H9 (cell line): ENCODE measurements at regions not wholly inside any gene's neighbourhood (a gene's known extent, or its start where the extent isn't known, plus 50 kb on each side); places are given as distances from the start of the nearest gene placed in this dataset.

ENCODE experiments used
- DNase-seq: peaks from one replicate; pipeline ENCODE4 v3.0.0-alpha.2; 2017
- H2AFZ ChIP-seq: one replicate; pipeline ENCODE4 v1.6.1; 2013; ENCODE audit warnings: mild to moderate bottlenecking, low read length, control low read depth, moderate library complexity
- H2AK5ac ChIP-seq: 2 replicates; pipeline ENCODE4 v1.6.1; 2013; ENCODE audit warnings: low read length, control low read depth, mixed read lengths; ENCODE audit not compliant: insufficient read length
- H2BK120ac ChIP-seq: one replicate; pipeline ENCODE4 v1.6.1; 2013; ENCODE audit warnings: low read depth, mild to moderate bottlenecking, low read length, control low read depth, inconsistent platforms; ENCODE audit not compliant: poor library complexity, severe bottlenecking
- H2BK12ac ChIP-seq: 2 replicates; pipeline ENCODE4 v1.6.1; 2013; ENCODE audit warnings: low read length, control low read depth, mixed read lengths, low read depth; ENCODE audit not compliant: insufficient read length
- H2BK15ac ChIP-seq: 2 replicates; pipeline ENCODE4 v1.6.1; 2013; ENCODE audit warnings: low read depth, low read length, control low read depth
- H2BK20ac ChIP-seq: one replicate; pipeline ENCODE4 v1.6.1; 2013; ENCODE audit warnings: low read depth, mild to moderate bottlenecking, low read length, control low read depth, inconsistent platforms; ENCODE audit not compliant: poor library complexity, severe bottlenecking
- H2BK5ac ChIP-seq: 2 replicates; pipeline ENCODE4 v1.6.1; 2013; ENCODE audit warnings: low read length, control low read depth, mixed read lengths; ENCODE audit not compliant: insufficient read length
- H3K14ac ChIP-seq: 2 replicates; pipeline ENCODE4 v1.6.1; 2013; ENCODE audit warnings: low read length, control low read depth; ENCODE audit not compliant: insufficient read depth
- H3K18ac ChIP-seq: 2 replicates; pipeline ENCODE4 v1.6.1; 2013; ENCODE audit warnings: low read depth, mild to moderate bottlenecking, mixed read lengths, low read length, control low read depth; ENCODE audit not compliant: insufficient read length
- H3K23ac ChIP-seq: 2 replicates; pipeline ENCODE4 v1.6.1; 2013; ENCODE audit warnings: low read length, control low read depth, mixed read lengths, low read depth; ENCODE audit not compliant: insufficient read length
- H3K23me2 ChIP-seq: 2 replicates; pipeline ENCODE4 v1.6.1; 2013; ENCODE audit warnings: low read depth, mild to moderate bottlenecking, mixed read lengths, low read length, control low read depth; ENCODE audit not compliant: insufficient read length, poor library complexity, severe bottlenecking
- H3K27ac ChIP-seq: 2 replicates; pipeline ENCODE4 v1.5.1; 2013; ENCODE audit warnings: low read length, control low read depth, mixed read lengths, low read depth; ENCODE audit not compliant: insufficient read length
- H3K27me3 ChIP-seq: 2 replicates; pipeline ENCODE4 v1.6.1; 2013; ENCODE audit warnings: low read length, control low read depth, inconsistent platforms; ENCODE audit not compliant: insufficient read depth
- H3K4ac ChIP-seq: 2 replicates; pipeline ENCODE4 v1.6.1; 2013; ENCODE audit warnings: low read depth, mild to moderate bottlenecking, control low read depth, inconsistent platforms, low read length, moderate library complexity
- H3K4me1 ChIP-seq: 2 replicates; pipeline ENCODE4 v1.6.1; 2013; ENCODE audit warnings: low read length, control low read depth, inconsistent platforms; ENCODE audit not compliant: insufficient read depth
- H3K4me2 ChIP-seq: 2 replicates; pipeline ENCODE4 v1.6.1; 2013; ENCODE audit warnings: low read length, control low read depth, mixed read lengths; ENCODE audit not compliant: insufficient read length, insufficient read depth
- H3K56ac ChIP-seq: 2 replicates; pipeline ENCODE4 v1.6.1; 2013; ENCODE audit warnings: low read depth, mild to moderate bottlenecking, mixed read lengths, low read length, control low read depth; ENCODE audit not compliant: insufficient read length
- H3K79me1 ChIP-seq: 2 replicates; pipeline ENCODE4 v1.6.1; 2013; ENCODE audit warnings: low read depth, mild to moderate bottlenecking, moderate library complexity, low read length, control low read depth, inconsistent platforms; ENCODE audit not compliant: insufficient read depth, poor library complexity, severe bottlenecking
- H3K79me2 ChIP-seq: 2 replicates; pipeline ENCODE4 v1.6.1; 2013; ENCODE audit warnings: low read length, control low read depth, inconsistent platforms; ENCODE audit not compliant: insufficient read depth
- H3K9ac ChIP-seq: 2 replicates; pipeline ENCODE4 v1.6.1; 2013; ENCODE audit warnings: low read length, control low read depth, mixed read lengths; ENCODE audit not compliant: insufficient read length; ENCODE audit errors: extremely low read depth
- H3K9me3 ChIP-seq: one replicate; pipeline ENCODE4 v1.6.1; 2013; ENCODE audit warnings: low read depth, low read length, inconsistent platforms; ENCODE audit not compliant: control insufficient read depth
- H3T11ph ChIP-seq: one replicate; pipeline ENCODE4 v1.6.1; 2013; ENCODE audit warnings: mild to moderate bottlenecking, low read length, control low read depth, inconsistent platforms
- H4K20me1 ChIP-seq: one replicate; pipeline ENCODE4 v1.6.1; 2013; ENCODE audit not compliant: control insufficient read depth, insufficient read length, insufficient read depth
- H4K5ac ChIP-seq: 2 replicates; pipeline ENCODE4 v1.6.1; 2013; ENCODE audit warnings: low read depth, mild to moderate bottlenecking, mixed read lengths, low read length, control low read depth; ENCODE audit not compliant: insufficient read length
- H4K8ac ChIP-seq: replicated peaks from 2 replicates; pipeline ENCODE4 v1.6.1; 2013; ENCODE audit warnings: low read length, control low read depth, mixed read lengths, low read depth; ENCODE audit not compliant: insufficient read length
- H4K91ac ChIP-seq: 2 replicates; pipeline ENCODE4 v1.6.1; 2013; ENCODE audit warnings: low read depth, mild to moderate bottlenecking, moderate library complexity, mixed read lengths, low read length, control low read depth; ENCODE audit not compliant: insufficient read length
- H3K27ac Mint-ChIP-seq, 3 experiments: 2 replicates in 2 of 3; 3 replicates in 1 of 3; pipeline ENCODE4 v1.8.0; 2020 to 2021; ENCODE audit warnings: mixed read lengths in 3 of 3, mild to moderate bottlenecking in 1 of 3, moderate library complexity in 1 of 3
- H3K27me3 Mint-ChIP-seq: 2 replicates; pipeline ENCODE4 v1.8.0; 2021; ENCODE audit warnings: low read depth, mild to moderate bottlenecking, moderate library complexity, mixed read lengths
- H3K36me3 Mint-ChIP-seq, 3 experiments: 2 replicates in 2 of 3; 3 replicates in 1 of 3; pipeline ENCODE4 v1.8.0; 2020 to 2021; ENCODE audit warnings: low read depth in 3 of 3, mixed read lengths in 3 of 3; ENCODE audit not compliant: insufficient read depth in 1 of 3
- H3K4me1 Mint-ChIP-seq, 2 experiments: 2 replicates each; pipeline ENCODE4 v1.8.0; 2020; ENCODE audit warnings: mixed read lengths in 2 of 2
- H3K4me3 Mint-ChIP-seq, 2 experiments: 2 replicates in 1 of 2; 3 replicates in 1 of 2; pipeline ENCODE4 v1.8.0; 2020 to 2021; ENCODE audit warnings: mild to moderate bottlenecking in 2 of 2, mixed read lengths in 2 of 2, moderate library complexity in 1 of 2
- H3K9me3 Mint-ChIP-seq, 2 experiments: 2 replicates in 1 of 2; 3 replicates in 1 of 2; pipeline ENCODE4 v1.8.0; 2020; ENCODE audit warnings: mild to moderate bottlenecking in 2 of 2, mixed read lengths in 2 of 2, moderate library complexity in 1 of 2
- WGBS: extraction: QIAGEN DNeasy Blood & Tissue Kit; methylation state at CpG from one replicate; pipeline ENCODE4 v1.1.7; 2013; ENCODE audit warnings: missing lambda C conversion rate, low lambda C conversion rate, mixed read lengths; ENCODE audit not compliant: insufficient read length; ENCODE audit errors: extremely low coverage; 5-methylcytosine and 5-hydroxymethylcytosine counted together
- TF ChIP-seq, protein P1 (sequence below): fragments of 200-600 bp; sonication (generic); conservative IDR thresholded peaks from 3 replicates; pipeline ENCODE4 v1.8.0; 2021; ENCODE audit warnings: antibody characterized with exemption, mild to moderate bottlenecking

DNA sequence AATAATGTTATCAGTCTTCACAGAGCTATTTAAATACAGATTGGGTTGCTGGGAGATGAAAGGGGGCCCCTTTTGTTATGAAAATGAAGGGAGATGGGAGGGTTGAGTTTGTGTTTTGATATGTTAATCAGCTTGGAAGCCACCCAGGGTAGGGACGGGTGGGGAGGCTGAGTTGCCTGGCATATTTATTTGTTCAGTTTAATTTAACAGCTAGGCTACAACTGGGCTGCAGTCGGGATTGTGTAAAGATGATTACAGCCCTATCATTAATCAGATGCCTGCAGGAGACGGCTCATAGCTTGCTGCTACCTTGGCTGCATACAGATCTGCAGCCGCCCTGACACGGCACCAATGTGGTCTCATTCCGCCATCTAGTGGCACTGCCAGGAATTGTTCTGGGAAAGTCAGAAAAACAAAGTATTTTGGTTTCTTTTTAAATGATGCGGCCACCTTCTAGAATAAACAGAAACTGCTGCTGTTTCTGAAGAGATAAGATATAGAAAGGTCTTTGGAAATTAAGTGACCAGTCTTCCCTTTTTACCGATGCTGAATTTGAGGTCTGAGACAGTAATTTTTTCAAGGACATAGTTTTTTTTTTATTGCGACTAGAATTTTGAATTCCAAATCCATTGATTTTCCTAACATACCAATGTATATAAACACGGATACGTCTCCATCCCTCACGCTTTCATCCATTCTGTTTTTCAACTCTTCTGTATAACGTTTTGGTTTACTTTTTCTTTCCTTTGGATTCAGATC lies 458.0 kb upstream of the ASIC2 start:
- H4K5ac ChIP-seq, result no peak overlapping the region
- H3K79me1 ChIP-seq, result no peaks in the 10 kb centered on the region
- TF ChIP-seq, protein P1, sequence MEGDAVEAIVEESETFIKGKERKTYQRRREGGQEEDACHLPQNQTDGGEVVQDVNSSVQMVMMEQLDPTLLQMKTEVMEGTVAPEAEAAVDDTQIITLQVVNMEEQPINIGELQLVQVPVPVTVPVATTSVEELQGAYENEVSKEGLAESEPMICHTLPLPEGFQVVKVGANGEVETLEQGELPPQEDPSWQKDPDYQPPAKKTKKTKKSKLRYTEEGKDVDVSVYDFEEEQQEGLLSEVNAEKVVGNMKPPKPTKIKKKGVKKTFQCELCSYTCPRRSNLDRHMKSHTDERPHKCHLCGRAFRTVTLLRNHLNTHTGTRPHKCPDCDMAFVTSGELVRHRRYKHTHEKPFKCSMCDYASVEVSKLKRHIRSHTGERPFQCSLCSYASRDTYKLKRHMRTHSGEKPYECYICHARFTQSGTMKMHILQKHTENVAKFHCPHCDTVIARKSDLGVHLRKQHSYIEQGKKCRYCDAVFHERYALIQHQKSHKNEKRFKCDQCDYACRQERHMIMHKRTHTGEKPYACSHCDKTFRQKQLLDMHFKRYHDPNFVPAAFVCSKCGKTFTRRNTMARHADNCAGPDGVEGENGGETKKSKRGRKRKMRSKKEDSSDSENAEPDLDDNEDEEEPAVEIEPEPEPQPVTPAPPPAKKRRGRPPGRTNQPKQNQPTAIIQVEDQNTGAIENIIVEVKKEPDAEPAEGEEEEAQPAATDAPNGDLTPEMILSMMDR, result peak; percentile 98
- H2BK12ac ChIP-seq, result no peak overlapping the region
- no peaks in the 10 kb centered on the region for H4K20me1 ChIP-seq
- no peak overlapping the region for H3K9ac ChIP-seq
- Mint-ChIP-seq H3K9me3 (peaks cover 7 to 12% of the 10 kb centered on the region in 2 experiments), H3K4me1 (peaks cover 31 to 34% of the 10 kb centered on the region in 2 experiments), H3K27me3 (peaks cover 77% of the 10 kb centered on the region), H3K27ac (peak overlapping the region; percentile 34 to 76 (median 72)), H3K36me3 (peaks cover 0 to 8% (median 5%) of the 10 kb centered on the region in 3 experiments; a peak in 2 of 7 replicates), H3K4me3 (peak overlapping the region; percentile 50 to 65)
- no peak overlapping the region for H3K18ac ChIP-seq
- DNase-seq, result peak; percentile 92
- H2BK120ac ChIP-seq, result no peak overlapping the region
- no peak overlapping the region for H4K91ac ChIP-seq
- no peaks in the 10 kb centered on the region for H3K79me2 ChIP-seq
- no peak overlapping the region for H3K23ac ChIP-seq
- no peak overlapping the region for H3K14ac ChIP-seq
- H3K4ac ChIP-seq, result no peak overlapping the region
- no peaks in the 10 kb centered on the region; the same call in 1 of the 2 replicates for H3K4me1 ChIP-seq
- peaks cover 12% of the 10 kb centered on the region; the same call in 1 of the 2 replicates for H3K27me3 ChIP-seq
- H2BK20ac ChIP-seq, result no peak overlapping the region
- no peak overlapping the region for H2AK5ac ChIP-seq
- no CpG with 5 or more reads among the region's 13 CpGs for WGBS
- no peak overlapping the region for H3K56ac ChIP-seq
- H4K8ac ChIP-seq, result no peak overlapping the region
- no peaks in the 10 kb centered on the region for H3K9me3 ChIP-seq
- peaks cover 3% of the 10 kb centered on the region for H3K23me2 ChIP-seq
- no peak overlapping the region for H3T11ph ChIP-seq
- no peak overlapping the region for H3K27ac ChIP-seq
- H2AFZ ChIP-seq, result no peak overlapping the region
- peak overlapping the region; percentile 13 for H3K4me2 ChIP-seq
- H2BK5ac ChIP-seq, result no peak overlapping the region
- H2BK15ac ChIP-seq, result no peak overlapping the region
